ENCODE measurements at regions not wholly inside any gene's neighbourhood (a gene's known extent, or its start where the extent isn't known, plus 50 kb on each side); places are given as distances from the start of the nearest gene placed in this dataset.

DNA sequence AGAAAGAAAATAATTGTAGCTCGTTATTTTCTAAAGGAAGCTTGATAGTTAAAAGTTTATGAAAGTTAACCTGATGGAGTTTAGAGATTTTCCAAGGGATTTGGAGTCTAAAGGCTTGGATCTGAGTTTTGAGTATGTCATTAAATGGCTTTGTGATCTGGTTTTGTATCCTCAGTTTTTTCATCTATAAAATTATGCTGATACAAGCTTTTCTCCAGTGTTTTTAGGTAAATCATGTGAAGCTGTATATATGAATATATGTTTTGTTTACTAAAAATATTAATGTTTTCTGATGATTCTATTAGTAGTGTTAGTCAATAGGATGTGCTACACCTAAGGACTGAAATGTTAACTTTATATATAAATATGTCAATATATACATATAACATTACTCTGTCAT lies 727.8 kb downstream of the CDH11 start:
- H2BK5ac ChIP-seq (ENCODE audit: insufficient read length, low read length), result no peak overlapping the region
- H3K27ac ChIP-seq (ENCODE audit: insufficient read length, low read depth, low read length), result no peak overlapping the region
- H3K4me1 ChIP-seq (ENCODE audit: insufficient read depth, low read length), result no peaks in the 10 kb centered on the region
- TF ChIP-seq, protein P1, sequence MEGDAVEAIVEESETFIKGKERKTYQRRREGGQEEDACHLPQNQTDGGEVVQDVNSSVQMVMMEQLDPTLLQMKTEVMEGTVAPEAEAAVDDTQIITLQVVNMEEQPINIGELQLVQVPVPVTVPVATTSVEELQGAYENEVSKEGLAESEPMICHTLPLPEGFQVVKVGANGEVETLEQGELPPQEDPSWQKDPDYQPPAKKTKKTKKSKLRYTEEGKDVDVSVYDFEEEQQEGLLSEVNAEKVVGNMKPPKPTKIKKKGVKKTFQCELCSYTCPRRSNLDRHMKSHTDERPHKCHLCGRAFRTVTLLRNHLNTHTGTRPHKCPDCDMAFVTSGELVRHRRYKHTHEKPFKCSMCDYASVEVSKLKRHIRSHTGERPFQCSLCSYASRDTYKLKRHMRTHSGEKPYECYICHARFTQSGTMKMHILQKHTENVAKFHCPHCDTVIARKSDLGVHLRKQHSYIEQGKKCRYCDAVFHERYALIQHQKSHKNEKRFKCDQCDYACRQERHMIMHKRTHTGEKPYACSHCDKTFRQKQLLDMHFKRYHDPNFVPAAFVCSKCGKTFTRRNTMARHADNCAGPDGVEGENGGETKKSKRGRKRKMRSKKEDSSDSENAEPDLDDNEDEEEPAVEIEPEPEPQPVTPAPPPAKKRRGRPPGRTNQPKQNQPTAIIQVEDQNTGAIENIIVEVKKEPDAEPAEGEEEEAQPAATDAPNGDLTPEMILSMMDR (conservative IDR thresholded peaks at IDR 0.05), result no peak
- H2BK120ac ChIP-seq (ENCODE audit: low read depth, low read length, poor library complexity, severe bottlenecking), result no peak overlapping the region
- H3K4me2 ChIP-seq (ENCODE audit: insufficient read depth, insufficient read length, low read length), result no peak overlapping the region
- H3K79me1 ChIP-seq (ENCODE audit: insufficient read depth, low read depth, low read length, poor library complexity, severe bottlenecking), result no peaks in the 10 kb centered on the region
- no peaks in the 10 kb centered on the region for H3K27me3 ChIP-seq (ENCODE audit: insufficient read depth, low read length)
- H3K9ac ChIP-seq (ENCODE audit: extremely low read depth, insufficient read length, low read length), result no peak overlapping the region
- no peaks in the 10 kb centered on the region; a peak in 1 of 4 replicates for H3K4me1 Mint-ChIP-seq
- no peak overlapping the region for H3K27ac Mint-ChIP-seq
- no peak overlapping the region for H2BK12ac ChIP-seq (ENCODE audit: insufficient read length, low read depth, low read length)
- WGBS (ENCODE audit: extremely low coverage, insufficient read length, low lambda C conversion rate), result no CpG with 5 or more reads among the region's 1 CpG
- no peak overlapping the region for H3K56ac ChIP-seq (ENCODE audit: insufficient read length, low read depth, low read length)
- H3K14ac ChIP-seq (ENCODE audit: insufficient read depth, low read length), result no peak overlapping the region
- no peaks in the 10 kb centered on the region; a peak in 1 of 7 replicates for H3K36me3 Mint-ChIP-seq (ENCODE audit: insufficient read depth in 1 of 3, low read depth in 3 of 3)
- no peak overlapping the region for H3K4me3 Mint-ChIP-seq
- H3K79me2 ChIP-seq (ENCODE audit: insufficient read depth, low read length), result no peaks in the 10 kb centered on the region
- H3K23me2 ChIP-seq (ENCODE audit: insufficient read length, low read depth, low read length, poor library complexity, severe bottlenecking), result no peaks in the 10 kb centered on the region
- no peak overlapping the region for H2AK5ac ChIP-seq (ENCODE audit: insufficient read length, low read length)
- peaks cover 0 to 4% of the 10 kb centered on the region in 2 experiments; a peak in 1 of 5 replicates for H3K9me3 Mint-ChIP-seq
- H3K4ac ChIP-seq (ENCODE audit: low read depth, low read length), result no peak overlapping the region
- no peak overlapping the region for H3K23ac ChIP-seq (ENCODE audit: insufficient read length, low read depth, low read length)
- DNase-seq, result no peak
- H4K8ac ChIP-seq (replicated peaks; ENCODE audit: insufficient read length, low read depth, low read length), result no peak overlapping the region
- H2AFZ ChIP-seq (ENCODE audit: low read length), result no peak overlapping the region
- no peak overlapping the region for H3T11ph ChIP-seq (ENCODE audit: low read length)
- H4K20me1 ChIP-seq (ENCODE audit: control insufficient read depth, insufficient read depth, insufficient read length), result no peaks in the 10 kb centered on the region
- H4K5ac ChIP-seq (ENCODE audit: insufficient read length, low read depth, low read length), result no peak overlapping the region
- no peaks in the 10 kb centered on the region for H3K27me3 Mint-ChIP-seq (ENCODE audit: low read depth)
- no peak overlapping the region for H2BK15ac ChIP-seq (ENCODE audit: low read depth, low read length)
- no peak overlapping the region for H2BK20ac ChIP-seq (ENCODE audit: low read depth, low read length, poor library complexity, severe bottlenecking)
- no peak overlapping the region for H4K91ac ChIP-seq (ENCODE audit: insufficient read length, low read depth, low read length)
- no peak overlapping the region for H3K18ac ChIP-seq (ENCODE audit: insufficient read length, low read depth, low read length)
- H3K9me3 ChIP-seq (ENCODE audit: control insufficient read depth, low read depth, low read length), result no peaks in the 10 kb centered on the region

All from H9 (cell line).